Adipocyte (in vitro differentiated cells): ENCODE measurements at regions not wholly inside any gene's neighbourhood (a gene's known extent, or its start where the extent isn't known, plus 50 kb on each side); places are given as distances from the start of the nearest gene placed in this dataset.

ENCODE experiments used
- DNase-seq: peaks from one replicate; pipeline ENCODE4 v3.0.0-alpha.2; 2015; ENCODE audit warnings: low read depth
- H3K27me3 ChIP-seq: replicated peaks from 2 replicates; pipeline ENCODE4 v1.7.0; 2013; ENCODE audit warnings: mild to moderate bottlenecking, low read length, moderate library complexity; ENCODE audit not compliant: control insufficient read depth, insufficient read depth
- H3K36me3 ChIP-seq: 2 replicates; pipeline ENCODE4 v1.7.0; 2013; ENCODE audit warnings: low read length, mild to moderate bottlenecking, moderate library complexity; ENCODE audit not compliant: control insufficient read depth, insufficient read depth, severe bottlenecking
- H3K4me1 ChIP-seq: 2 replicates; pipeline ENCODE4 v1.7.0; 2013; ENCODE audit warnings: mild to moderate bottlenecking, low read length, moderate library complexity; ENCODE audit not compliant: control insufficient read depth, insufficient read depth
- H3K4me3 ChIP-seq: 2 replicates; pipeline ENCODE4 v1.7.0; 2013; ENCODE audit warnings: mild to moderate bottlenecking, low read length, moderate library complexity
- H3K9ac ChIP-seq: 2 replicates; pipeline ENCODE4 v1.7.0; 2013; ENCODE audit warnings: mild to moderate bottlenecking, low read length, moderate library complexity
- H3K9me3 ChIP-seq: 2 replicates; pipeline ENCODE4 v1.7.0; 2013; ENCODE audit warnings: mild to moderate bottlenecking, low read length, moderate library complexity; ENCODE audit not compliant: control insufficient read depth

DNA sequence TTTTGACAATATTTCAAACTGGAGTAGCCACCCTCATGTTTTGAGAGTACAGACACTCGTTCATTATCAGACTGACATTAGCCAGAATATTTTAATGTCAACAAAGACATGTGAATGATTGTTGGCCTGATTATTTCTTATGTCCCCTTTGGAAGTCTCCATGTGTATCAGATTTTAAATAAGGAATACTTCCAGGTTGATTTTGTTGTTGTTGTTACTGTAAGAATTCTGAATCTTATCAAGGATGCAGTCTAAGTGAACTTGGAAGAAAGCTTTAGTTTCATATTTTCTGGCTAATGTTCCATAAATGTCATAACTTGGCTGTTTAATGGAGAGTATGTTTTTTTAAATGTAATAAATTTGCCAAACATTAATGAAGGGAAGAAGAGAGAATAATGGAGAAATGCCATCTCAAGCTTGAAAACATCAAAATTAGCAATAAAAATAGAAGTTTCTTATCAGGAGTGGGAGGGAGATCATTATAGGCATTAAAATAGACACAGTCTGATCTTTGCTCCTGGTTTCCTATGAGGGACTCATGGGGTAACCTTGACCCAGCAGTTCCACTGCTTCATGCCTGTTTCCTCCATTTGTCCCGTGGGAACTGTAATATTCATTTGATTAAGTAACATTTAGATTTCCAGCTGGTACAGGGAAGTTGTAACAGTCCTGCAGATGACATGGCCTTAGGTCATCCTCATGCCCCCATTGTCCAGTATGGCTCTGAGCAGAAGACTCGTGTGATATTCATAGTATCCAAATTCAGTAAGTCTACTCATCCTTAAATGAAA, 122.4 kb upstream of the KIAA1217 start:
- Histone ChIP-seq H3K27me3 (no peaks in the 10 kb centered on the region), H3K4me1 (peaks cover 5% of the 10 kb centered on the region), H3K36me3 (no peaks in the 10 kb centered on the region), H3K9me3 (no peaks in the 10 kb centered on the region), H3K4me3 (no peak overlapping the region), H3K9ac (no peak overlapping the region)
- DNase-seq: no peak

DNA sequence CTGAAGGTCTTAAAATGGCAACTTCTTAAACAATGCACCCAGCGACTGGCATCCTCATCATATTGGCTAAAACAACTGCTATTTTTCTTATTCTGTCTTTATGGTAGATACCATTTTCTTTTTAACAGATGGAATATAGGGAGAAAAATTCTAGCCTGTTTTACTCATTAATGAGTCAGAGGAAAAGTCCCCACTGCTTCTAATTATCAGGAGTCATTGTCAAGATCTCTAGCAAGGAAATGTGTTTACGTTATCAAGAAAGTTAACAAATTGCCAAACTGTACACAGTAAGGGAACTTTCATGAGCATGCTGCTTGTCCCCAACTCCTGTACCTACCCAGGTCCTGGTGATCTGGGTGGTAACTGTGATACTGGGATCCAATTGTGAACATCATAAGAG, 117.7 kb upstream of the KIAA1217 start:
- H3K4me1 ChIP-seq: peaks cover under 1% of the 10 kb centered on the region
- no peak for DNase-seq

DNA sequence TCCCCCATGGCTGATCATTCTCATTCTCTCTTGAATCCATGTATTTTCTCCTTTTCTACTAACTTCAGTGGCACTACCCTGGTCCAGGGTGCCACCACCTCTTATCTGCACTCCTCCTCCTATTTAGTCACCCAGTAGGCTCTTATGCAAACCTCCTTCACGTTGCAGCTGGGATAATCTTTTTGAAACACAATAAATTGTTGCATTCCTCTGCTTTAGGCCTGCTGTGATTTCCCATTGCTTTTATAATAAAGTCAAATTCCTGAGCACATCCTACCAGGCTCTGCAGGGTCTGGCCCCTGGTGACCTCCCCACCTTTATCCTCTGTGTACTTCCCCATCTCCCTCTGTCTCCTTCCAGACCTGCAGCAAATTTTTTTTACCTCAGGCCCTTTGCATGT, 112.7 kb upstream of the KIAA1217 start:
- no peak overlapping the region for H3K9ac ChIP-seq
- no peaks in the 10 kb centered on the region for H3K27me3 ChIP-seq
- H3K36me3 ChIP-seq: no peaks in the 10 kb centered on the region
- no peak overlapping the region for H3K4me3 ChIP-seq
- DNase-seq: no peak
- no peaks in the 10 kb centered on the region for H3K9me3 ChIP-seq
- H3K4me1 ChIP-seq: no peaks in the 10 kb centered on the region

More for the DNA sequence above, 117.7 kb upstream of the KIAA1217 start:
- H3K4me3 ChIP-seq: no peak overlapping the region
- no peaks in the 10 kb centered on the region for H3K9me3 ChIP-seq
- no peaks in the 10 kb centered on the region for H3K27me3 ChIP-seq
- H3K9ac ChIP-seq: no peak overlapping the region
- no peaks in the 10 kb centered on the region for H3K36me3 ChIP-seq

DNA sequence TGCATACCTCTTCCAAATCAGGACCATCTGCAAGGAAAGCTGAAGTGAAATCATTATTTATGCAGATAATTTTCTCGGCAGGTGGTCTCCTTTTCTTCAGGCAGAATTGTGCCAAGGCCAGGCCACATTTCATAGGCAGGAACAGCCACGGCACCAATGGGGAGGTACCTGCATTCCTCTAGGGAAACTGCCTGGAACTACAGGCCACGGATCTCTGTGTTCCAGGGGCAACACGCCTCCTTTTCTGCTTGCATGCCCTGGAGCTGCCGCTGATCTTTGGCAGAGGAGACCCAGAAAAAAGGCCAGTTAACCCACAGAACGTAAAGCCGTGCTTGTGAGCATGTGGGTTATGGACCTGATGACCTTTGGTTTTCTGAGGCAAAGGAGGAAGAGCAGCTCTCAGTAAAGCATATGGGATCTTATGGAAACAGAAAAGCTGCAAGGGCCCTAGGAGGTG, 111.2 kb upstream of the KIAA1217 start:
- Histone ChIP-seq H3K9ac (no peak overlapping the region), H3K9me3 (no peaks in the 10 kb centered on the region), H3K4me3 (no peak overlapping the region), H3K27me3 (no peaks in the 10 kb centered on the region), H3K36me3 (no peaks in the 10 kb centered on the region), H3K4me1 (no peaks in the 10 kb centered on the region)
- no peak for DNase-seq

DNA sequence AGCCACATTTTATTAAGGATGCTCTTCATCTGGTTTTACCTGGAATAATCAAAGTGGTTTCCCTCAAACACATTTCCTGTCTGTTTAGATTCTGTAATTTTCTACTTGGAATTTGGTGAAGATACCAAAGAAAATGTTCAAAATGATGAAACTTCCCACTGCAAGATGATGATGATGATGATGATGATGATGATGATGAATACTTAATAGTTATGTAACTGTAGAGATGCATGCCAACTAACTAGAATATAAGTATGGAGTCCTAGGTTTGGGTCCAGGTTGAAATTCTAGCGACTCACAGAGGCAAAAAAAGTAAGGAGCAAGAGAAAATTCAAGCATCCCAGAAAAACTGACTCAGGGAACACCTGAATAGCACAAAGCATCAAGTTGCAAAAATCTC, 104.0 kb upstream of the KIAA1217 start:
- H3K9ac ChIP-seq: no peak overlapping the region
- no peak for DNase-seq
- no peaks in the 10 kb centered on the region for H3K36me3 ChIP-seq
- H3K27me3 ChIP-seq: no peaks in the 10 kb centered on the region
- H3K9me3 ChIP-seq: peaks cover 3% of the 10 kb centered on the region
- no peak overlapping the region for H3K4me3 ChIP-seq
- no peaks in the 10 kb centered on the region for H3K4me1 ChIP-seq

DNA sequence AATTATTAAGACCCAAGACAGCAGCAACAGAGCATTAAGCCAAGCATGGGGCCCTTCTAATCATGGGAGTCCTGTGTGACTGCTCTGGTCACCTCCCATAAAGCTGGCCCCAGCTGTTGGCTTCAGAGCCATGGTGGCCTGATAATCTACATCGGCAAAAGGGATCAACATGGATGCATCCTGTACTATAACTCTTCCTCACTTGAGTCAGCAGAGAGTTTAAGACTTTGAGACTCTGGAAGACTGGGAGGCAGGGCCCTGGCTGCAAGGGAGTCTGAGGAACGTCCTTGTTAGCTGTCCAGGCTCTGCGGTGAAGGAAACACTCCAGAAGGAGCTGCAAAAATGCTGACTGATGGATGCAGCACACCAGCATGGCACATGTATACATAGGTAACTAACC, 95.0 kb upstream of the KIAA1217 start:
- H3K36me3 ChIP-seq: no peaks in the 10 kb centered on the region
- no peak overlapping the region for H3K4me3 ChIP-seq
- H3K9me3 ChIP-seq: no peaks in the 10 kb centered on the region
- DNase-seq: no peak
- no peak overlapping the region for H3K9ac ChIP-seq
- peaks cover 9% of the 10 kb centered on the region for H3K4me1 ChIP-seq
- H3K27me3 ChIP-seq: no peaks in the 10 kb centered on the region

DNA sequence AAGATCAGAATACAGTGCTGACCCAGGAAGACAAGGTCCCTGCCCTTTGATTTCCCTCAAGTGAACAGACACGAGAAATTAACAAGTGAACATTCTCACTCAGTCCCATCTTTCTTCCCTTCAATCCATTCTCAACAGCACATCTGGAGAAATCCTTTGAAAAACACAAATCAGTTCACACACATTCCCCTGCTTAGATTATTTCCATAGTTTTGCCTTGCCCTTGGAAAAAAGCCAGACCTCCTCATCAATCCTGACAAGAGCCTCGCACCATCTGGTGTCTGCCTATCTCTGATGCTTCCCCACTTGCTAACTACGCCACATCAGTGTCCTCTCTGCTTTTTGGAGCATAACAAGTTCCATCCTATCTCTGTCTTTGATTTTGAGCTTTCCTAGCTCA, 94.4 kb upstream of the KIAA1217 start:
- DNase-seq: no peak
- H3K9me3 ChIP-seq: no peaks in the 10 kb centered on the region
- peaks cover 10% of the 10 kb centered on the region for H3K4me1 ChIP-seq
- H3K4me3 ChIP-seq: no peak overlapping the region
- H3K36me3 ChIP-seq: no peaks in the 10 kb centered on the region
- no peak overlapping the region for H3K9ac ChIP-seq
- H3K27me3 ChIP-seq: no peaks in the 10 kb centered on the region

DNA sequence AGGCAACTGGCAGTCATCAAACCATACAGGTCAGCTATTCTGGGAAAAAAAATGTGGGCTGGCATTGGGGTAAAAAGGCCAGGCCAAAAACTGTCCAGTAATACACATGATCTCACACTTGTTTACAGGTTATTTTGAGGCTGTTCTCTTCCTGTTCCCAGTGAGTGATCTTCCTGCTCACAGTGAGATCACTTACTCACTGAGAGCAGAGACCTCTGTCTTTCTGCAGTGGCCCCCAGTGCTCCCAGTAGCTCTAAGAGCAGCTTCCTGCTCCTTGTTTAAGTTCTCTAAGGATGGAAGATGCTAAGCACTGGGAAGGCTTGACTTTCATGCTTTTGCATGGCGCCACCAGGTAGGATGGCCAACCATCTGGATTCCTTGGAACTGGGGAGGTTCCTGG, 93.5 kb upstream of the KIAA1217 start:
- no peak for DNase-seq
- Histone ChIP-seq H3K4me1 (peaks cover 10% of the 10 kb centered on the region), H3K27me3 (no peaks in the 10 kb centered on the region), H3K9me3 (no peaks in the 10 kb centered on the region), H3K4me3 (no peak overlapping the region), H3K9ac (no peak overlapping the region), H3K36me3 (no peaks in the 10 kb centered on the region)

DNA sequence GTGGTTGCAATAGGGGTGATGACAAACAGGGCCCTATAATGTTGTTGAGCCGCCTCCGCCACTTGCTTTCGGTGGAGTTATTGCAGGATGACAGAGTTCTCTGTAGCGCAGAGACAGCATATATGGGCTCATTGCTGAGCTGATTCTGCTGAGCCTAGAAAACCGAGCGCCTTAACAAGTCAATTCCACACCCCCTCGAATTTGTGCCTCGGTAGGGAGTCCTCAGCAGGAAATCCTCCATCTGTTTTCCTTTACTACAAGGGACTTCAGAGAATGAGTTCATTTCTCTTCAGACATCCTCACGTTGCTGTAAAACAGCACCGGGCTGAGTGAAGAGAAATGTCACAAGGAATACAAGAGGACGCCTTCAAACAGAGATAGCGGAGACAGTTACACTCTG, 90.7 kb upstream of the KIAA1217 start:
- H3K4me1 ChIP-seq: peaks cover 10% of the 10 kb centered on the region
- H3K27me3 ChIP-seq: no peaks in the 10 kb centered on the region
- H3K9ac ChIP-seq: no peak overlapping the region
- DNase-seq: no peak
- peak overlapping the region; percentile 47 for H3K4me3 ChIP-seq
- no peaks in the 10 kb centered on the region for H3K9me3 ChIP-seq
- no peaks in the 10 kb centered on the region for H3K36me3 ChIP-seq

DNA sequence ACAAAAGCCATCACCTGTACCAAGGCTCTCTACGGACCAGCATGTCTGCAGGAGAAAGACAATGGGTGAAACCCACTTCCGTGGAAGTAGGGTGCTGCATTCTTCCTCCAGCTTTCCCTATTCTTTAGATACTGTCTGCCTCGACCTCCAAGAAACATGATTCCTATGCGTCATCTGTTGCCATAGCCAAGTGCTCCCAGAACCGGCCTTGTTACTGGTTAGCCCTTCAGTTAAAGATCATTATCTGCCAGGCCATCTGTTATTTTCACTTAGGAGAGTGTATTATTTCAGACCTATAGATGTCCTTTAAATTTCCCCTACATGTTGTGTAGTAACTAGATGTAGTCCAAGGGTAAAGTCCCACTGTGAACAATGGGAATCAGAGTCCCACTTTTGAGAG, 89.0 kb upstream of the KIAA1217 start:
- no peaks in the 10 kb centered on the region for H3K27me3 ChIP-seq
- no peaks in the 10 kb centered on the region for H3K9me3 ChIP-seq
- no peak overlapping the region for H3K4me3 ChIP-seq
- no peak overlapping the region for H3K9ac ChIP-seq
- H3K36me3 ChIP-seq: no peaks in the 10 kb centered on the region
- peaks cover 10% of the 10 kb centered on the region for H3K4me1 ChIP-seq
- DNase-seq: no peak

DNA sequence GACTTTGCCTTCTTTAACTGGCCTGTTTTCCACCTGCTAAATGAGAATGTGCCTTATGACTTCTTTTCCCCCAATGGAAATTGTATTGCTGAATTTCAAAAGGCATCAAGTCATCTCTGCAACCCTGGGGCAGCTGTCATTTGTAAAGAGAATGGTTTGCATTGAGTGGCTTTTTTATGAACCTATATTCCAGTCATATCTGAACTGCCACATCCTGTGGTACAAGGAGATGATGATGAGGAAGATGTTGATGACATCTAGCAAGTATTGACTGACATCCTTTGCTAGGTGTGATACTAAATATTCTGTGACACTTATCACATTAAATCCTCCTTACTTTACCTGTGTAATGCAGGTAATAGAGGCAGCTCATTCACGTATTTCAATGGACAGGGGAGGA, 88.3 kb upstream of the KIAA1217 start:
- no peak overlapping the region for H3K4me3 ChIP-seq
- H3K9ac ChIP-seq: no peak overlapping the region
- no peak for DNase-seq
- peaks cover 10% of the 10 kb centered on the region for H3K4me1 ChIP-seq
- no peaks in the 10 kb centered on the region for H3K36me3 ChIP-seq
- H3K27me3 ChIP-seq: no peaks in the 10 kb centered on the region
- no peaks in the 10 kb centered on the region for H3K9me3 ChIP-seq

DNA sequence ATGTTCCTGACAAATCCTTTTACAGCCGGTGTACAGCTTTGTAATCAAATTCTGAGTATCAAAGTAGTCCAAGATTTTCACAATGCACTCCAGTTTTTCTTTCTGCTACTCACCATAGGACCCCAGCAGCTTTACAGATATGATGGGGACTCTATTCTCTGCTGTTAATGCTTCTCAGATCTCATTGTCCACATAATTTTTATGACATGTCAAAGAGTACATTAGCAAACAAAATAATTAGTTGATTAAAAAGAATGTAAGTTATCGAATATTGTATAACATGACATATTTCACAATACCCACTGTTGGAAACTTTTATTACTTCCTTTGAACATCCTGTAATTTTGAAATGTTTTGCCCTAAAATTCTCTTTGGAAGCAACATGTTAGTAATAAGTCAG, 81.4 kb upstream of the KIAA1217 start:
- no peaks in the 10 kb centered on the region for H3K36me3 ChIP-seq
- no peak overlapping the region for H3K9ac ChIP-seq
- no peaks in the 10 kb centered on the region for H3K9me3 ChIP-seq
- peaks cover 20% of the 10 kb centered on the region for H3K4me1 ChIP-seq
- no peak for DNase-seq
- H3K4me3 ChIP-seq: no peak overlapping the region
- no peaks in the 10 kb centered on the region for H3K27me3 ChIP-seq
